KG1 (cell line): ENCODE measurements at regions not wholly inside any gene's neighbourhood (a gene's known extent, or its start where the extent isn't known, plus 50 kb on each side); places are given as distances from the start of the nearest gene placed in this dataset.

Experiments used
- DNase-seq: peaks from one replicate; lab custom pipeline; 2025; lab: John Stamatoyannopoulos, UW

GRCh38 chrY:13167698-13168097 is 263.0 kb downstream of the DDX3Y start:
- DNase-seq = no peak

GRCh38 chrY:13168257-13168656 is 263.6 kb downstream of the DDX3Y start:
- DNase-seq = no peak
